ENCODE measurements at regions not wholly inside any gene's neighbourhood (a gene's known extent, or its start where the extent isn't known, plus 50 kb on each side); places are given as distances from the start of the nearest gene placed in this dataset.

DNA sequence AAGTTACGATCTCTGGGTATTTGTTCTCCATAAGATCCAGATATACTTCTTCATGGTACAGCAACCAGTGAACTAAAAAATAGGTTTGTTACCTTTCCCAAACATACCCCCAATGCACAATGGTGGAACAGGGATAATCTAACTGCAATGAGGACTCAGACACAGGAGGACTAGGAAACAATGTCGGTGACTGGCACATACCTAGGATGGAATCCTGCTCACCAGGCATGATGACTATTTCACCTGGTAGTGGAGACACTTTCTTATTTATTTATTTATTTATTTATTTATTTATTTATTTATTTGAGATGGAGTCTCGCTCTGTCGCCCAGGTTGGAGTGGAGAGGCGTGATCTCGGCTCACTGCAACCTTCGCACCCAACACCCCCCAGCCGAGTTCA lies 159.9 kb upstream of the CCNH start:
- TF ChIP-seq NCOA6 (IDR thresholded peaks at IDR 0.05) (no peak), ZNF41 (CRISPR knock-in tag; conservative IDR thresholded peaks at IDR 0.05) (no peak), TAF9B (IDR thresholded peaks at IDR 0.05; ENCODE audit: partially characterized antibody) (no peak)

Measured in K562 (cell line).